ENCODE measurements at regions not wholly inside any gene's neighbourhood (a gene's known extent, or its start where the extent isn't known, plus 50 kb on each side); places are given as distances from the start of the nearest gene placed in this dataset.

- no peaks in the 10 kb centered on the region for H3K9me3 Mint-ChIP-seq
- POLR2A ChIA-PET: no interaction called here
These were observed 162.3 kb upstream of the MTPN start for GRCh38 chr7:136139417-136139816.

GRCh38 chr7:136138991-136139390 is 161.8 kb upstream of the MTPN start:
- ATAC-seq: no peak
- Mint-ChIP-seq H3K36me3 (no peaks in the 10 kb centered on the region), H3K9me3 (no peaks in the 10 kb centered on the region), H3K4me3 (no peak overlapping the region), H3K4me1 (peaks cover 0 to 2% (median 0%) of the 10 kb centered on the region in 7 donors), H3K27me3 (peaks cover 0 to 6% (median 5%) of the 10 kb centered on the region in 5 donors), H3K27ac (no peak overlapping the region)
- no peak for DNase-seq
- H3K4me1 ChIP-seq (ENCODE audit: control insufficient read depth in 2 of 2, insufficient read depth in 2 of 2, low read length in 2 of 2): no peaks in the 10 kb centered on the region
- no peak overlapping the region for H3K27ac ChIP-seq (ENCODE audit: low read depth, low read length)
- H3K9me3 ChIP-seq (ENCODE audit: control insufficient read depth in 2 of 3, low read length in 3 of 3): no peaks in the 10 kb centered on the region
- no peaks in the 10 kb centered on the region for H3K36me3 ChIP-seq (ENCODE audit: control insufficient read depth in 2 of 3, insufficient read depth in 3 of 3, low read length in 3 of 3)
- H3K4me3 ChIP-seq (ENCODE audit: low read length): no peak overlapping the region
- intact Hi-C loops (cut with micrococcal nuclease): no loop called here
- no peaks in the 10 kb centered on the region for H3K27me3 ChIP-seq (ENCODE audit: control insufficient read depth in 2 of 2, insufficient read depth in 2 of 2, low read length in 2 of 2)
- ChIA-PET POLR2A (no interaction called here), CTCF (no interaction called here)

More at GRCh38 chr7:136139417-136139816, 162.3 kb upstream of the MTPN start:
- peaks cover 0 to 6% (median 5%) of the 10 kb centered on the region in 5 donors for H3K27me3 Mint-ChIP-seq
- Histone ChIP-seq H3K27ac (ENCODE audit: low read depth, low read length) (no peak overlapping the region), H3K27me3 (ENCODE audit: control insufficient read depth in 2 of 2, insufficient read depth in 2 of 2, low read length in 2 of 2) (no peaks in the 10 kb centered on the region), H3K4me3 (ENCODE audit: low read length) (no peak overlapping the region), H3K4me1 (ENCODE audit: control insufficient read depth in 2 of 2, insufficient read depth in 2 of 2, low read length in 2 of 2) (no peaks in the 10 kb centered on the region), H3K36me3 (ENCODE audit: control insufficient read depth in 2 of 3, insufficient read depth in 3 of 3, low read length in 3 of 3) (no peaks in the 10 kb centered on the region), H3K9me3 (ENCODE audit: control insufficient read depth in 2 of 3, low read length in 3 of 3) (no peaks in the 10 kb centered on the region)
- CTCF ChIA-PET: no interaction called here
- no peak overlapping the region for H3K4me3 Mint-ChIP-seq
- H3K27ac Mint-ChIP-seq: no peak overlapping the region
- peaks cover 0 to 2% (median 0%) of the 10 kb centered on the region in 7 donors for H3K4me1 Mint-ChIP-seq
- intact Hi-C loops (cut with micrococcal nuclease): no loop called here
- DNase-seq (no peak), ATAC-seq (no peak)
- no peaks in the 10 kb centered on the region for H3K36me3 Mint-ChIP-seq

DNA sequence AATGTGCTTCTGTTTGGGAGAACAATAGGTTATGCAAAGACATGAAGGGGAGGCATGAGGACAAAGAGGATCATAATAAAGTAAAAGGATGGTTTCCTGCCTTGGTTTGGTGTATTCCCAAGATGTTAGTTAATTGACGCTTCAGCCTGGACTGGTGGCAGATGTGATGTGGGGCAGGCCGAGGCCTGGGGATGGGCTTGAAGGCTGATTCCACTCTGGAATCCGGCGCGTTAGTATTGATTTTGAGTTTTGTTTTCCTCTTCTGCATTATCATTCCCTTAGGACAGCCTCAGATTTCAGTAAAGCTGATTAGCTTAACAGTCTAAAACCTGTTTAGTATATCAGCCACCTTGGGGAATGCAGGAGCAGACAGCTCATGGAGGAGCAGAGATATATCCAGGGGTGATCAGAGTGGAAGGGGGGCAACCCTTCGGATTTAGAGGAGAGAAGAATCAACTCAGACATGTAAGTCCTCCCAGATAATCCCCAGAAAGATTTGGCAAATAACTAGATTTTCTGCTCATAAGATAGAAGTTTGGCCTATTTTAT is 159.8 kb upstream of the MTPN start:
- ATAC-seq (no peak), DNase-seq (no peak)
- ChIA-PET POLR2A (no interaction called here), CTCF (no interaction called here)
- intact Hi-C loops (cut with micrococcal nuclease): no loop called here
- H3K27me3 ChIP-seq (ENCODE audit: control insufficient read depth in 2 of 2, insufficient read depth in 2 of 2, low read length in 2 of 2): no peaks in the 10 kb centered on the region
- H3K27ac Mint-ChIP-seq: no peak overlapping the region
- no peak overlapping the region for H3K4me3 Mint-ChIP-seq
- no peaks in the 10 kb centered on the region for H3K36me3 ChIP-seq (ENCODE audit: control insufficient read depth in 2 of 3, insufficient read depth in 3 of 3, low read length in 3 of 3)
- H3K27ac ChIP-seq (ENCODE audit: low read depth, low read length): no peak overlapping the region
- H3K36me3 Mint-ChIP-seq: no peaks in the 10 kb centered on the region
- no peaks in the 10 kb centered on the region for H3K9me3 ChIP-seq (ENCODE audit: control insufficient read depth in 2 of 3, low read length in 3 of 3)
- peaks cover 0 to 4% (median 0%) of the 10 kb centered on the region in 7 donors for H3K4me1 Mint-ChIP-seq
- peaks cover 0 to 15% (median 5%) of the 10 kb centered on the region in 5 donors for H3K27me3 Mint-ChIP-seq
- no peaks in the 10 kb centered on the region for H3K9me3 Mint-ChIP-seq
- no peaks in the 10 kb centered on the region for H3K4me1 ChIP-seq (ENCODE audit: control insufficient read depth in 2 of 2, insufficient read depth in 2 of 2, low read length in 2 of 2)
- no peak overlapping the region for H3K4me3 ChIP-seq (ENCODE audit: low read length)

GRCh38 chr7:136134503-136134902 is 157.3 kb upstream of the MTPN start:
- Mint-ChIP-seq H3K36me3 (no peaks in the 10 kb centered on the region), H3K4me3 (no peak overlapping the region), H3K9me3 (peaks cover 0 to 3% (median 0%) of the 10 kb centered on the region in 11 donors), H3K4me1 (peaks cover 0 to 5% (median 0%) of the 10 kb centered on the region in 7 donors), H3K27me3 (peaks cover 0 to 15% (median 5%) of the 10 kb centered on the region in 5 donors), H3K27ac (no peak overlapping the region)
- Histone ChIP-seq H3K4me1 (ENCODE audit: control insufficient read depth in 2 of 2, insufficient read depth in 2 of 2, low read length in 2 of 2) (no peaks in the 10 kb centered on the region), H3K36me3 (ENCODE audit: control insufficient read depth in 2 of 3, insufficient read depth in 3 of 3, low read length in 3 of 3) (no peaks in the 10 kb centered on the region), H3K27me3 (ENCODE audit: control insufficient read depth in 2 of 2, insufficient read depth in 2 of 2, low read length in 2 of 2) (no peaks in the 10 kb centered on the region), H3K27ac (ENCODE audit: low read depth, low read length) (no peak overlapping the region), H3K4me3 (ENCODE audit: low read length) (no peak overlapping the region), H3K9me3 (ENCODE audit: control insufficient read depth in 2 of 3, low read length in 3 of 3) (no peaks in the 10 kb centered on the region)
- intact Hi-C loops (cut with micrococcal nuclease): no loop called here
- POLR2A ChIA-PET: no interaction called here
- no peak for DNase-seq
- CTCF ChIA-PET: no interaction called here
- no peak for ATAC-seq

DNA sequence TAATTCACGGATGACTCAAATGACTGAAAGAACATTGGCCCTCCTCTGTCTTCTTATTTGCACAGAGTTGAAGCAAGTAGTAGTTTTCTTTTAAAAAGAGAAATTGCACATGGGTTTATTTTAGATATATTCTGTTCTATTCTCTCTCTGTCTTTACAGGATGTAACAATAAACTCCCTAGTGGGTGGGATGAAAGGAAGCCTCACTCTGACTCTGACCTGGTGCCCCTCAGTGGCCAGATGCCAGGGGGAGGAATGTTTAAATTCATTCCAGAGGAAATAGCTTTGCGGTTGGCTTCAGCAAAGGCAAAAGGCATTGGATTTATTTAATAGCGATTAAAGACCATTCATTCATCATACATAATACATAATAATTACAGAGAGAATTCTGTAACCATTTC is 156.4 kb upstream of the MTPN start:
- intact Hi-C loops (cut with micrococcal nuclease): no loop called here
- CTCF ChIA-PET: interaction anchor here (0.5 kb wide), 1 partner anchor 764 kb away, joined by 3 read pairs; no protein-coding TSS in a partner anchor
- peaks cover 0 to 3% (median 0%) of the 10 kb centered on the region in 11 donors for H3K9me3 Mint-ChIP-seq
- POLR2A ChIA-PET: no interaction called here
- Histone ChIP-seq H3K36me3 (ENCODE audit: control insufficient read depth in 2 of 3, insufficient read depth in 3 of 3, low read length in 3 of 3) (no peaks in the 10 kb centered on the region), H3K9me3 (ENCODE audit: control insufficient read depth in 2 of 3, low read length in 3 of 3) (no peaks in the 10 kb centered on the region), H3K4me1 (ENCODE audit: control insufficient read depth in 2 of 2, insufficient read depth in 2 of 2, low read length in 2 of 2) (no peaks in the 10 kb centered on the region), H3K27ac (ENCODE audit: low read depth, low read length) (no peak overlapping the region), H3K27me3 (ENCODE audit: control insufficient read depth in 2 of 2, insufficient read depth in 2 of 2, low read length in 2 of 2) (no peaks in the 10 kb centered on the region), H3K4me3 (ENCODE audit: low read length) (no peak overlapping the region)
- H3K36me3 Mint-ChIP-seq: no peaks in the 10 kb centered on the region
- DNase-seq: no peak
- no peak overlapping the region for H3K27ac Mint-ChIP-seq
- peaks cover 0 to 5% (median 0%) of the 10 kb centered on the region in 7 donors for H3K4me1 Mint-ChIP-seq
- peaks cover 0 to 15% (median 5%) of the 10 kb centered on the region in 5 donors for H3K27me3 Mint-ChIP-seq
- no peak for ATAC-seq
- H3K4me3 Mint-ChIP-seq: no peak overlapping the region

- POLR2A ChIA-PET: no interaction called here
These were observed 154.1 kb upstream of the MTPN start for GRCh38 chr7:136131304-136131630.

DNA sequence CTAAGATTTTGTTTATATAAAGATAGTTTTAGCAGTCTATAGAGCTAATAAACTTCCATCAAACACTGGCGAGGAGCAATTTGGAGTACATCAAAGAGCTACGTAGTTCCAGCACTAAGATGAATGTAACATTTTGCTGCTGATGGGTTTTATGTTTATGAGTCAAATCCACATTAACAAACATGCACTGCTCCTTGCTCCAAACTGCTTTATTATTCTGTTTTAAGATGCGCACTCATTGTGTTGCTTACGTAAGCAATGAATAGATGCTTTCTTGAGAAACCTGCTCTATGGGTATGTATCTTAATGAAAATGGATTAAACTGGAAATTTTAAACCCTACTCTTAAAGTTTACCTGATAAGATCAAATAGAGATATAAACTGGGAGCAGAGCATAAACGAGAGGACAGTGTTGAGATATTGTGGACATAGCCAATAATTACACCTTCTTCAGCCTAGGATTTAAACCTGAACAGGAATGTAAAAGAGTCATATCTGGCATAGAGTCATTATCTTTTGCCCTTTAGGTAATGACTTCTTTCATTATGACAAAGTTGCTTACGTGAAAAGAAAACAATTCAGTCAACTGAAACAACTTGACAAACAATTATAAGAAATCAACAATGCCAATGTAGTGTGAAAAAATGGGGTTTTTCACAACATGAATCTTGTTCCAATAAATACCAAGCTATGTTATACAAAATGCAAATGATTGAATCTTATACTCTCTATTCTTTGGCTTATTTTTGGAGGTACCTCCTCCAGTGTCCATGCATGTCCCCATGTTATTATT is 153.5 kb upstream of the MTPN start:
- H3K9me3 ChIP-seq (ENCODE audit: control insufficient read depth in 2 of 3, low read length in 3 of 3): no peaks in the 10 kb centered on the region
- Mint-ChIP-seq H3K4me1 (peaks cover 0 to 5% (median 0%) of the 10 kb centered on the region in 7 donors), H3K27ac (peak overlapping the region in 1 of 9 donors; percentile 18), H3K9me3 (peaks cover 0 to 4% (median 0%) of the 10 kb centered on the region in 11 donors), H3K36me3 (no peaks in the 10 kb centered on the region), H3K27me3 (peaks cover 0 to 13% (median 0%) of the 10 kb centered on the region in 5 donors), H3K4me3 (no peak overlapping the region)
- no peaks in the 10 kb centered on the region for H3K36me3 ChIP-seq (ENCODE audit: control insufficient read depth in 2 of 3, insufficient read depth in 3 of 3, low read length in 3 of 3)
- DNase-seq: no peak
- intact Hi-C loops (cut with micrococcal nuclease): no loop called here
- H3K27ac ChIP-seq (ENCODE audit: low read depth, low read length): no peak overlapping the region
- H3K4me3 ChIP-seq (ENCODE audit: low read length): no peak overlapping the region
- ATAC-seq: no peak
- ChIA-PET POLR2A (no interaction called here), CTCF (interaction anchor here (0.7 kb wide), 1 partner anchor 52 kb away, joined by 4 read pairs; no protein-coding TSS in a partner anchor)
- no peaks in the 10 kb centered on the region for H3K27me3 ChIP-seq (ENCODE audit: control insufficient read depth in 2 of 2, insufficient read depth in 2 of 2, low read length in 2 of 2)
- no peaks in the 10 kb centered on the region for H3K4me1 ChIP-seq (ENCODE audit: control insufficient read depth in 2 of 2, insufficient read depth in 2 of 2, low read length in 2 of 2)

More at GRCh38 chr7:136131304-136131630, 154.1 kb upstream of the MTPN start:
- Histone ChIP-seq H3K4me1 (ENCODE audit: control insufficient read depth in 2 of 2, insufficient read depth in 2 of 2, low read length in 2 of 2) (no peaks in the 10 kb centered on the region), H3K4me3 (ENCODE audit: low read length) (no peak overlapping the region), H3K9me3 (ENCODE audit: control insufficient read depth in 2 of 3, low read length in 3 of 3) (no peaks in the 10 kb centered on the region), H3K36me3 (ENCODE audit: control insufficient read depth in 2 of 3, insufficient read depth in 3 of 3, low read length in 3 of 3) (no peaks in the 10 kb centered on the region), H3K27me3 (ENCODE audit: control insufficient read depth in 2 of 2, insufficient read depth in 2 of 2, low read length in 2 of 2) (no peaks in the 10 kb centered on the region), H3K27ac (ENCODE audit: low read depth, low read length) (no peak overlapping the region)
- peaks cover 0 to 5% (median 0%) of the 10 kb centered on the region in 7 donors for H3K4me1 Mint-ChIP-seq
- peaks cover 0 to 4% (median 0%) of the 10 kb centered on the region in 11 donors for H3K9me3 Mint-ChIP-seq
- no peaks in the 10 kb centered on the region for H3K36me3 Mint-ChIP-seq
- ATAC-seq (no peak), DNase-seq (no peak)
- peaks cover 0 to 13% (median 0%) of the 10 kb centered on the region in 5 donors for H3K27me3 Mint-ChIP-seq
- intact Hi-C loops (cut with micrococcal nuclease): no loop called here
- CTCF ChIA-PET: no interaction called here
- H3K27ac Mint-ChIP-seq: peak overlapping the region in 1 of 9 donors; percentile 18
- no peak overlapping the region for H3K4me3 Mint-ChIP-seq
